NCI-H1092 (cell line): ENCODE measurements at regions not wholly inside any gene's neighbourhood (a gene's known extent, or its start where the extent isn't known, plus 50 kb on each side); places are given as distances from the start of the nearest gene placed in this dataset.
"Not testable (repeated sequence)": the region's sequence is repeated elsewhere in the genome, so short reads cannot be mapped to it uniquely, and the experiment has no call there.

Source experiments
- DNase-seq: peaks from one replicate; lab custom pipeline; 2025; lab: John Stamatoyannopoulos, UW

- DNase-seq = no peak
Observed at GRCh38 chrX:111581086-111581485, 69.6 kb downstream of the SERTM2 start.

GRCh38 chrX:111585337-111585736 is 73.9 kb downstream of the SERTM2 start:
- no peak for DNase-seq

- not testable (repeated sequence) for DNase-seq
Observed at GRCh38 chrX:111594348-111594877, 83.0 kb downstream of the SERTM2 start.

DNA sequence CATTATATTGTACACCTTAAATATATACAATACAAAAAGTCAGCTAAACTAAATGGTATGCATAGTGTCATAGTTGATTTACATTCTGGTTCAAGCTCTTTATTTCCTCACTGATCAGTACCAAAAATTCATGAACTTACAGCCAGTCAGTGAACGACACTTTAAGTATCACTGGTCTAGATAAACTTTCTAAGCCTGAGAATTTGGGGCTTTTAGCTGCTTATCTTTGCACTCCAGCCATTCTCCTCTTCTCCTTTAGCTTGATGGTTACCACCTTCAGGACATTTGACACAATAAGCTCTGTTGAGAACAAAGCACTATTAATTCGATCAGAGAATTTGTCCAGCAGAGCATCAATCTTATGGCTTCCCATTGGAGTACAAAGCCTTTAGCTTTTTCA is 83.0 kb upstream of the ALG13 start:
- DNase-seq = no peak

GRCh38 chrX:111608724-111609123 is 72.2 kb upstream of the ALG13 start:
- no peak for DNase-seq

GRCh38 chrX:111609206-111609605 is 71.8 kb upstream of the ALG13 start:
- DNase-seq = peak; percentile 3

- DNase-seq = no peak
Observed at GRCh38 chrX:111615227-111615626, 65.7 kb upstream of the ALG13 start.

GRCh38 chrX:111616786-111617185 is 64.2 kb upstream of the ALG13 start:
- no peak for DNase-seq

- not testable (repeated sequence) for DNase-seq
Observed at GRCh38 chrX:111620084-111620483, 60.9 kb upstream of the ALG13 start.

DNA sequence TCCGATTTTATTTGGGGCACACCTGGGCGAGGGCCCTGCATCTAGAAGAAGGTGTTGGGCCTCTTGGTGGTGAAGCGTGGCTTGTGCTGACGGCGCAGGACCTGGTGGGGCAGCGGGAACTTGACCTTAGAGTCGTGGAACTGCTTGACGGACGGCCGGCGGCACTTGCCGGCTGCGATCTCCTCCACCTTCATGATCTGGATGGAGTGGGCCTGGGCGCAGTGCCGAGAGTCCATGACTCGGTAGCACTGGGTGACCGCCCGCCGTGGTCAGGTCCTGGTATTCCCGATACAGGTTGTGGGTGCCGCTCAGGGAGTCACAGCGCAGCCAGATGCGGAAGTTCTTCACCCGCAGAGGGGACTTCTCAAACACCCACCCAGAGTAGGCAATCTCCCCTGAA is 56.8 kb upstream of the ALG13 start:
- no peak for DNase-seq

GRCh38 chrX:111627256-111627655 is 53.7 kb upstream of the ALG13 start:
- not testable (repeated sequence) for DNase-seq
